ENCODE measurements at regions not wholly inside any gene's neighbourhood (a gene's known extent, or its start where the extent isn't known, plus 50 kb on each side); places are given as distances from the start of the nearest gene placed in this dataset.

- no peak for TF ChIP-seq CTCF (IDR thresholded peaks at IDR 0.05; ENCODE audit: unreplicated experiment)
- H3K27me3 Mint-ChIP-seq, result peaks cover 17% of the 10 kb centered on the region
- no peak overlapping the region for H3K27ac Mint-ChIP-seq
- peaks cover 3% of the 10 kb centered on the region for H3K4me1 Mint-ChIP-seq (ENCODE audit: low read depth)
- H3K4me3 Mint-ChIP-seq (ENCODE audit: low read depth), result no peak overlapping the region
- H3K36me3 Mint-ChIP-seq (ENCODE audit: insufficient read depth), result no peaks in the 10 kb centered on the region
- H3K9me3 Mint-ChIP-seq (ENCODE audit: low read depth), result no peaks in the 10 kb centered on the region
- no peak for DNase-seq (ENCODE audit: low spot score, unreplicated experiment)
These were observed 138.9 kb upstream of the CDK13 start for GRCh38 chr7:39811161-39811614.

GRCh38 chr7:39816462-39817060 lies 133.5 kb upstream of the CDK13 start:
- no peaks in the 10 kb centered on the region for H3K36me3 Mint-ChIP-seq (ENCODE audit: insufficient read depth)
- no peak overlapping the region for H3K27ac Mint-ChIP-seq
- no peak for DNase-seq (ENCODE audit: low spot score, unreplicated experiment)
- H3K9me3 Mint-ChIP-seq (ENCODE audit: low read depth), result no peaks in the 10 kb centered on the region
- H3K4me1 Mint-ChIP-seq (ENCODE audit: low read depth), result peaks cover 3% of the 10 kb centered on the region
- no peak overlapping the region for H3K4me3 Mint-ChIP-seq (ENCODE audit: low read depth)
- H3K27me3 Mint-ChIP-seq, result peaks cover 5% of the 10 kb centered on the region
- TF ChIP-seq CTCF (IDR thresholded peaks at IDR 0.05; ENCODE audit: unreplicated experiment), result no peak

GRCh38 chr7:39819514-39819913 lies 130.5 kb upstream of the CDK13 start:
- Mint-ChIP-seq H3K27ac (no peak overlapping the region), H3K36me3 (ENCODE audit: insufficient read depth) (no peaks in the 10 kb centered on the region), H3K9me3 (ENCODE audit: low read depth) (no peaks in the 10 kb centered on the region), H3K4me1 (ENCODE audit: low read depth) (peaks cover 3% of the 10 kb centered on the region), H3K4me3 (ENCODE audit: low read depth) (no peak overlapping the region), H3K27me3 (peaks cover 5% of the 10 kb centered on the region)
- no peak for TF ChIP-seq CTCF (IDR thresholded peaks at IDR 0.05; ENCODE audit: unreplicated experiment)
- no peak for DNase-seq (ENCODE audit: low spot score, unreplicated experiment)

GRCh38 chr7:39824456-39825200 lies 125.4 kb upstream of the CDK13 start:
- Mint-ChIP-seq H3K36me3 (ENCODE audit: insufficient read depth) (no peaks in the 10 kb centered on the region), H3K9me3 (ENCODE audit: low read depth) (no peaks in the 10 kb centered on the region), H3K27me3 (peaks cover 9% of the 10 kb centered on the region), H3K27ac (no peak overlapping the region), H3K4me1 (ENCODE audit: low read depth) (no peaks in the 10 kb centered on the region), H3K4me3 (ENCODE audit: low read depth) (no peak overlapping the region)
- TF ChIP-seq CTCF (IDR thresholded peaks at IDR 0.05; ENCODE audit: unreplicated experiment), result no peak
- DNase-seq (ENCODE audit: low spot score, unreplicated experiment), result no peak

GRCh38 chr7:39825401-39825980 lies 124.6 kb upstream of the CDK13 start:
- H3K4me1 Mint-ChIP-seq (ENCODE audit: low read depth), result no peaks in the 10 kb centered on the region
- no peak overlapping the region for H3K27ac Mint-ChIP-seq
- H3K27me3 Mint-ChIP-seq, result peaks cover 9% of the 10 kb centered on the region
- H3K9me3 Mint-ChIP-seq (ENCODE audit: low read depth), result no peaks in the 10 kb centered on the region
- DNase-seq (ENCODE audit: low spot score, unreplicated experiment), result no peak
- H3K4me3 Mint-ChIP-seq (ENCODE audit: low read depth), result no peak overlapping the region
- no peaks in the 10 kb centered on the region for H3K36me3 Mint-ChIP-seq (ENCODE audit: insufficient read depth)
- no peak for TF ChIP-seq CTCF (IDR thresholded peaks at IDR 0.05; ENCODE audit: unreplicated experiment)
